Hematopoietic multipotent progenitor cell treated with erythropoietin and hydrocortisone succinate and interleukin-3 and kit ligand, for 6 days (in vitro differentiated cells): ENCODE measurements at regions not wholly inside any gene's neighbourhood (a gene's known extent, or its start where the extent isn't known, plus 50 kb on each side); places are given as distances from the start of the nearest gene placed in this dataset.
"Not testable (repeated sequence)": the region's sequence is repeated elsewhere in the genome, so short reads cannot be mapped to it uniquely, and the experiment has no call there.

Experiments
- DNase-seq: peaks from one replicate; pipeline ENCODE4 v3.0.0-alpha.2; 2015

GRCh38 chr13:60214213-60215055, 50.7 kb upstream of the DIAPH3 start:
- no peak for DNase-seq

DNA sequence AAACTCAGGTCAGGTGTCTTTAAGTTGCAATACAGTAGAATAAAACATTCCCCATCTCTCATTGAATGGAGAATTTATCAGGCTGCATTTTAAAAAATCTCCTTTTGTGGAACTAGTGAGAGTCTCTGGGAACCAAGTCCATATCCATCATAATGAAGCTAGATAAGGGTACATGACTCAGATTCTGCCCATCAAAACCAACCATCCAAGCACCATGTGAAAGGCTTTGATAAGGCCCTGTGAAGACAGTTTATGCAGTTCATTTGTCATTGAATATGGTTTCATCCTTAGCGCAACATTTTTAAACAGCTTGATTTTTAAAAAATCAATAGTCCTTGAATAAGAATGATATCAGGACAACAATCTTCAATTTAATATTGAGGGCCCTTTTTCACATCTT, 56.3 kb upstream of the DIAPH3 start:
- DNase-seq = peak; percentile 80

DNA sequence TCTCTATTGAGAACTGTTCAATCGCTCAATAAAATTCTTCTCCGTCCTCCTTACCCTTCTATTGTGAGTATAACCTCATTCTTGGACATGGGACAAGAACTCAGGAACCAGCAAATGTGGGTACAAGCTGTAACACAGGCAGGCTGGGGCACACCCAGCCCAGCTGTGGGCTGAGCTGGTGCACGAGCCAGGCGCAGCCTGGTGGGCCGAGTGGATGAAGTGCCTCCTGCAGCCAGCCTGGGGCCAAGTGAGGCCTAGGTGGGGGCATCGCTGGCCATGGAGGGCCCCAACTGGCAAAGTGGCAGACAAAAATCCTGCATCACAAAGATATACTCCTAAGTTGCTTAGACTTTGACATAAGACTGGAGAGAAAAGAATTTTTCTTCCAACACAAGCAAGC, 57.9 kb upstream of the DIAPH3 start:
- DNase-seq = no peak

DNA sequence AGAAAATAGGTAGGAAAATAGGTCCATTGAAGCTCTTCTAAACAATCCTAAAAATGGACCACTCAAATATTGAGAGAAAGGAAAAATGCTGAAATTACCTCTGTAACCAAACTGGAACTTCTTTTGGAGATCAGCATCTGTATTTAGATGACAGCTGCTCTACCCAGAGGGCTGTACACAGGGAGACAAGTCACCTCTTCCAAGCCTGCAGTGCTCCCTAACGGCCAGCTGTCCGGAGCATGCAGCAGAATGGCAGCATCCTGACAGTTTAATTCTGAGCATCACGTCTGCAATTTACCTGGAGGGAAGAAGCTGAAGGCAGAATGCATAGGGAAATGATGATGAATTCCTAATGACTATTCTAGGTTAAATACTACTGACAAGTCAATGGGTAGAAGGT, 62.8 kb upstream of the DIAPH3 start:
- peak; percentile 20 for DNase-seq

DNA sequence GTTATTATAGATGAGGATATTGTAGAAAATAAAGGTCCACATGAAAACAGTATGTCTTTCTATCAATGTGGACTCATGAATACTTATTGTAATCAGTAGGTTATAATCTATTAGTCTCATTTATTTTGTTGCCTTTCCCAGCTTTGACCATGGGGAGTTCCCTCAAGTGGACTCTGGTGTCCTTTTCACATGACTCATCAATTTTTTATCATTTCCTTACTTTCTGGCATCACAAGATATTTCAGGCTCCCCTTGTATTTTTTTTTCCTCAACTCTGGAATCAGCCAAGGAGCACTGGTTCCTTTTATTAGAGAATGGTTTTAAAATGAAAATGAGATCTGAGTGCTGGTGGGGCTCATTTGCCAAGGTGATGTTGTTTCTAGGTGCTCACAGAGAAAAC, 63.4 kb upstream of the DIAPH3 start:
- DNase-seq = peak; percentile 40

DNA sequence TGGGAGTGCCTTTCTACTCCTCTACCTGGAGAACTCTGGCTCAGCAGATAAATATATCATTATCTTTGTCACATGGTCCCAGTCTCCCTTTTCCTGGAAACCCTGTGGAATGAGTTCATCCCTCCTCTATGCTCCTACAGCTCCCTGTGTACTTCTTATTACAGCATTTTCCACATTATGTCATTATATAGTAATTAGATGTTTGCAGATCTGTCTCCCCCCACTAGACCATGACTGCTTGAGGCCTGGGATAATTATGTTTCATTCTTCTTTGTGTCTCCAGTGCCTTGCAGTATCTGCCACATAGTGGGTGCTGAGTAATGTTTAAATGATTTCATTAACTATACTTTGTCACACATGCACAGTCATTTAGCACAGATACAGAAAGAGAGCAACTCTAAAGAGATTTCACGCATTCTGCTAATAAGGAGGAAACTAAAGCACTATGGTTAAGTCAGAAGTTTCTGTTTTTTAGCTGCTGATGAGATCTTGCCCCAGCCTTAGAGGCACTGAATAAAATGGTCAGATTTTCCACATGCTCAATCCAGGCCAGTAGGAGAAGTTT, 66.1 kb upstream of the DIAPH3 start:
- DNase-seq = peak; percentile 4

- DNase-seq = peak; percentile 60
Observed at GRCh38 chr13:60230593-60230992, 66.9 kb upstream of the DIAPH3 start.

DNA sequence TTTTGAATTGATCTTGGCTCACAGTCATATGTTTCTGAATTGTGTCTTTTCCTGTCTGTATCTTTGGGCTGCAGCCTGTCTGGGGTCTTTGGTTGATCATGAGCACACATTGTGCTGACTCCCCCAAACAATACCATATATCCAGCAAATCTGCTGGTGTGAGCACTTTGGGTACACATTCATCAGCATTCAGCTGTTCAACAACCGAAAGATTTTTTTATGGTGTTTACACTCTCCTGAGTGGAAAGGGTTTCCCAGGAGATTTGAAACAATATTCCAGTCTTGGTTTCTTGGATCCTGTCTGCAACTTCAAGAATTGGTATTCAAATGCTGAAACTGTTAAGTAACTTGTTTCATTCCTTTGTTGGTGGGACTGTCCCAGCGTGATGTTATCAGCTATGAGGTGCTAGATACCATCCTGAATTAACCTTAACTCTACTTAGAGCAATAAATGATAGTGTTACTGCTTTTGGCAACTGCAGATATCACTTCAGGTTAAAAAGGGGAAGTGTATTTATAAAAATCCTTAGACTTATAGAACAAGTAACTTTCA, 78.4 kb upstream of the DIAPH3 start:
- DNase-seq = no peak

- DNase-seq = no peak
Observed at GRCh38 chr13:60244381-60244780, 80.7 kb upstream of the DIAPH3 start.

GRCh38 chr13:60251419-60251818, 87.7 kb upstream of the DIAPH3 start:
- DNase-seq = not testable (repeated sequence)

GRCh38 chr13:60258349-60258748, 94.6 kb upstream of the DIAPH3 start:
- DNase-seq = no peak

GRCh38 chr13:60260440-60260839, 96.7 kb upstream of the DIAPH3 start:
- peak; percentile 7 for DNase-seq

GRCh38 chr13:60261432-60262351, 98.0 kb upstream of the DIAPH3 start:
- DNase-seq = no peak

- DNase-seq = no peak
Observed at GRCh38 chr13:60265566-60265965, 101.8 kb upstream of the DIAPH3 start.

DNA sequence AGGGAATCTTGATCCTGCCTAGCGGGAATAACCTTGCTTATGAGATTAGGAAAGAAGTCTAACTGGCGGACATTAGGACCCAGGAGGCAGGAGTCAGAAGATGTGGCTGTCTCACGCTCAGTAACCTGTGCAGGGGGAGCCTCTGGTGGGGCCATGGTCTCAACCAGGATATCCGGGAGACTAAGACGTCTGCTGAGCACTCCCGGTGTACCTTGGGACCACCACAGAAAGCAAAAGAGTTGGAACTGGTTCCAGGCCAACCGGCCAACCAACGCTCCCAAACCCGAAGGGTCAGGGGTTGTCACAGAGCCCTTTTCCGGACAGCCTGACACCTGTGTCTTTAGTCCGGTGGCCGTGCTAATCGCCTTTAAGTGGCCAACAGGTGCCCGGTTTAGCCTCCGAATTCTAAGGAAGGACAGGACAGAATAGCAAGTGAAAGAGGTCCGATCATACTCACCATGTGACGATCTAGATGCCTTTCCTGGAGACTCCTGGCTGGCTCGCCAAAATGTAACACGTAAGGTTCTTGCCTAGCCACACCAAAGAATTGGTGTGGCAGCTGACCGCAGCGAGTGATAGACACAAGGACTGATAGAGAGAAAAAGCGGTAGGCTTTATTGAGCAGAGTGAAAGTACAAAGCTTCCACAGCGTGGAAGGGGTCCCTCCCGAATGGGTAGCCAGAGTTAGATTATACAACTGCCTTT, 103.9 kb upstream of the DIAPH3 start:
- DNase-seq = peak; percentile 50

DNA sequence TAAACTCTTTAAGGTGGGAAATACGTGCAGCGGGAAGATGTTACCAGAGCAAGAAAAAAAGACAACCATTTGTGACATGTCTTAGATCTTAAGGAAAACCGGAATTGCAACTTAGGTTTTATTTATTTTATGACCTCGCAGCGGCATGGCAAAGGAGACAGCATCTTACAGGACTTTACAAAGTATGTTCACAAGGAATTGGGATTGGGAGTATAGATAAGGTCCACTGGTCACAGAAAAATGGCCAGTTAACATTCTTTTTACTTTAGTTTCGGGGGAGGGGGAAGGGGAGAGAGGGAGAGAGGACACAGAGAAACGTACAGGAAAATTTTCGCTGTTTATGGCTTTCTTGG, 104.5 kb upstream of the DIAPH3 start:
- no peak for DNase-seq

- no peak for DNase-seq
Observed at GRCh38 chr13:60273971-60274527, 110.3 kb upstream of the DIAPH3 start.

DNA sequence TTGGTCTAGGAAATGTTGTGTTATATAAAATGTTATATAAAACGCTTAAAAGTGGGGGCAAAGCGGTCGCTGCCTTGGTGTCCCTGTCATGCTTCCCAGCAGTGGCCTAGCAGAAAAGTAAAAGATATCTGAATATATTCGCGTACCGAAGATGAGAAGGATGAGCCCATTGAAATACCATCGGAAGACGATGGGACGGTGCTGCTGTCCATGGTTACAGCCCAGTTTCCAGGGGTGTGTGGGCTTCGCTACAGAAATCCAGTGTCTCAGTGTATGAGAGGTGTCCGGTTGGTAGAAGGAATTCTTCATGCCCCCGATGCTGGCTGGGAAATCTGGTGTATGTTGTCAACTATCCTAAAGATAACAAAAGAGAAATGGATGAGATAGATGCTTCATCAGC, 110.9 kb upstream of the DIAPH3 start:
- no peak for DNase-seq

- no peak for DNase-seq
Observed at GRCh38 chr13:60275208-60275607, 111.5 kb upstream of the DIAPH3 start.

- DNase-seq = not testable (repeated sequence)
Observed at GRCh38 chr13:60280524-60280923, 116.5 kb upstream of the TDRD3 start.

GRCh38 chr13:60282186-60282585, 114.8 kb upstream of the TDRD3 start:
- no peak for DNase-seq

DNA sequence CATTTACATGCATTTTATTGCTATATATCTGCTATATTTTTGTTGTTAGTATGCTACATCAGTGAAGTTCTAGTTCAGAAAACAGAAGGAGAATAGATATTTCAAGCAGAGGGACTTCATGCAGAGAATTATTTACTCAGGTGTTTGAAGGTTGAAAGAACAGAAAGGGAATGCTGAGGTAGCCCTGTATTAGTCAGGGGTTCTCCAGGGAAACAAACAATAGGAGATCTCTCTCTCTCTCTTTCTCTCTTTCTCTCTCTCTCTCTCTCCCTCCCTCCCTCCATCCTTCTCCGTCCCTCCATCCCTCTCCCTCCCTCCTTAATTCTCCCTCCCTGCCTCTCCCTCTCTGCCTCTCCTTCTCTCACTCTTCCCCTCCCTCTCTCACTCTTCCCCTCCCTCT, 114.3 kb upstream of the TDRD3 start:
- no peak for DNase-seq
